Liver (tissue), 8 donors: ENCODE measurements at regions not wholly inside any gene's neighbourhood (a gene's known extent, or its start where the extent isn't known, plus 50 kb on each side); places are given as distances from the start of the nearest gene placed in this dataset.

Source experiments
- DNase-seq: peaks from one replicate; pipeline ENCODE4 v3.0.0-alpha.2; 2017; ENCODE audit warnings: low spot score
- H3K27ac ChIP-seq, 2 donors: one replicate each; pipeline ENCODE4 v1.7.0; 2013; ENCODE audit warnings: inconsistent platforms in 2 of 2, low read length in 2 of 2, control low read depth in 1 of 2, low read depth in 1 of 2, mild to moderate bottlenecking in 1 of 2
- H3K27me3 ChIP-seq, 4 donors: one replicate each; pipeline versions ENCODE4 v1.6.1 to v1.7.0; 2013; ENCODE audit warnings: low read length in 3 of 4, inconsistent platforms in 1 of 4, mild to moderate bottlenecking in 1 of 4, moderate library complexity in 1 of 4; ENCODE audit not compliant: control insufficient read depth in 4 of 4, insufficient read depth in 4 of 4
- H3K36me3 ChIP-seq, 4 donors: one replicate each; pipeline versions ENCODE4 v1.6.1 to v1.7.0; 2013; ENCODE audit warnings: low read length in 3 of 4, mild to moderate bottlenecking in 3 of 4, low read depth in 1 of 4, moderate library complexity in 1 of 4; ENCODE audit not compliant: control insufficient read depth in 4 of 4, insufficient read depth in 3 of 4
- H3K4me1 ChIP-seq, 4 donors: one replicate each; pipeline versions ENCODE4 v1.6.1 to v1.7.0; 2013; ENCODE audit warnings: low read length in 3 of 4, mild to moderate bottlenecking in 3 of 4, moderate library complexity in 1 of 4; ENCODE audit not compliant: control insufficient read depth in 4 of 4, insufficient read depth in 4 of 4
- H3K4me3 ChIP-seq, 3 donors: one replicate each; pipeline versions ENCODE4 v1.6.1 to v1.7.0; 2013; ENCODE audit warnings: low read length in 3 of 3, control low read depth in 1 of 3, low read depth in 1 of 3, mild to moderate bottlenecking in 1 of 3
- H3K9ac ChIP-seq, 2 donors: one replicate each; pipeline ENCODE4 v1.7.0; 2013; ENCODE audit warnings: low read length in 2 of 2, mild to moderate bottlenecking in 2 of 2, moderate library complexity in 2 of 2, control low read depth in 1 of 2, low read depth in 1 of 2
- H3K9me3 ChIP-seq, 4 donors: one replicate each; pipeline versions ENCODE4 v1.6.1 to v1.7.0; 2013; ENCODE audit warnings: low read length in 3 of 4; ENCODE audit not compliant: control insufficient read depth in 4 of 4
- CTCF ChIP-seq: fragments of 150-350 bp; IDR thresholded peaks from 2 replicates; pipeline ENCODE4 v1.5.1; 2017; ENCODE audit warnings: improper control_type of control experiment, low read depth, low read length; ENCODE audit not compliant: missing input control
- EGR1 ChIP-seq, 2 donors: IDR thresholded peaks; 2 replicates each; pipeline ENCODE4 v1.6.1; 2016 to 2018; ENCODE audit warnings: antibody characterized with exemption in 2 of 2, low read depth in 2 of 2
- FOXA1 ChIP-seq: IDR thresholded peaks from 2 replicates; pipeline ENCODE4 v1.6.1; 2016; ENCODE audit warnings: antibody characterized with exemption
- HNF4A ChIP-seq, 2 donors: conservative IDR thresholded peaks; 2 replicates each; pipeline ENCODE4 v1.6.1; 2016; ENCODE audit warnings: antibody characterized with exemption in 2 of 2, mild to moderate bottlenecking in 2 of 2
- MAX ChIP-seq: IDR thresholded peaks from 2 replicates; pipeline ENCODE4 v1.6.1; 2016; ENCODE audit warnings: antibody characterized with exemption
- RAD21 ChIP-seq, 2 donors: IDR thresholded peaks; 2 replicates each; pipeline ENCODE4 v1.6.1; 2016; ENCODE audit warnings: antibody characterized with exemption in 2 of 2, mild to moderate bottlenecking in 2 of 2
- REST ChIP-seq: IDR thresholded peaks from 2 replicates; pipeline ENCODE4 v1.6.1; 2016; ENCODE audit warnings: antibody characterized with exemption, mild to moderate bottlenecking
- RXRA ChIP-seq, 2 donors: IDR thresholded peaks; 2 replicates each; pipeline ENCODE4 v1.6.1; 2017 to 2018; ENCODE audit warnings: antibody characterized with exemption in 2 of 2, mild to moderate bottlenecking in 1 of 2
- WGBS: extraction: QIAGEN DNeasy Blood & Tissue Kit; methylation state at CpG from one replicate; pipeline ENCODE4 v1.1.7; 2013; 5-methylcytosine and 5-hydroxymethylcytosine counted together
- donor health status: healthy.
- donor health status: healthy.
- donor health status: healthy.
- donor health status: healthy.
- donor health status: healthy.

GRCh38 chr15:93803421-93804152 lies 427.8 kb upstream of the MCTP2 start:
- Histone ChIP-seq H3K9me3 (no peaks in the 10 kb centered on the region), H3K4me1 (no peaks in the 10 kb centered on the region), H3K36me3 (no peaks in the 10 kb centered on the region), H3K9ac (no peak overlapping the region), H3K27me3 (peaks cover 0 to 13% (median 0%) of the 10 kb centered on the region in 4 donors), H3K27ac (no peak overlapping the region), H3K4me3 (no peak overlapping the region)
- 83% methylated on average over 31 of the region's 31 CpGs for WGBS
- no peak for TF ChIP-seq MAX
- no peak for TF ChIP-seq FOXA1
- TF ChIP-seq REST: no peak
- DNase-seq: no peak

GRCh38 chr15:93801206-93801605 lies 430.2 kb upstream of the MCTP2 start:
- no peak overlapping the region for H3K4me3 ChIP-seq
- no peaks in the 10 kb centered on the region for H3K9me3 ChIP-seq
- peaks cover 0 to 13% (median 0%) of the 10 kb centered on the region in 4 donors for H3K27me3 ChIP-seq
- no peak overlapping the region for H3K9ac ChIP-seq
- H3K27ac ChIP-seq: no peak overlapping the region
- no peaks in the 10 kb centered on the region for H3K36me3 ChIP-seq
- no peaks in the 10 kb centered on the region for H3K4me1 ChIP-seq
- DNase-seq: no peak
- no peak for TF ChIP-seq RAD21 (IDR thresholded peaks at IDR 0.05)
- TF ChIP-seq REST: no peak
- TF ChIP-seq HNF4A (conservative IDR thresholded peaks at IDR 0.05): no peak
- no peak for TF ChIP-seq CTCF
- TF ChIP-seq EGR1 (IDR thresholded peaks at IDR 0.05; ENCODE audit: low read depth in 2 of 2): no peak
- no peak for TF ChIP-seq RXRA (IDR thresholded peaks at IDR 0.05)
